KBM-7 (cell line): ENCODE measurements at regions not wholly inside any gene's neighbourhood (a gene's known extent, or its start where the extent isn't known, plus 50 kb on each side); places are given as distances from the start of the nearest gene placed in this dataset.
A peak's percentile ranks its signal among the peaks of the same experiment; 100 is the strongest.
"Not testable (repeated sequence)": the region's sequence is repeated elsewhere in the genome, so short reads cannot be mapped to it uniquely, and the experiment has no call there.

Source experiments
- DNase-seq: peaks from one replicate; pipeline ENCODE4 v3.0.0-alpha.2; 2015
- in situ Hi-C: fragments of 300-500 bp; cut with MboI; formaldehyde crosslinking; loops from 2 replicates; pipeline ENCODE4 v1.14.3; 2020; ENCODE audit warnings: low sequenced_read_pairs, low pct_unique_long_range_greater_than_20kb, mixed read lengths

DNA sequence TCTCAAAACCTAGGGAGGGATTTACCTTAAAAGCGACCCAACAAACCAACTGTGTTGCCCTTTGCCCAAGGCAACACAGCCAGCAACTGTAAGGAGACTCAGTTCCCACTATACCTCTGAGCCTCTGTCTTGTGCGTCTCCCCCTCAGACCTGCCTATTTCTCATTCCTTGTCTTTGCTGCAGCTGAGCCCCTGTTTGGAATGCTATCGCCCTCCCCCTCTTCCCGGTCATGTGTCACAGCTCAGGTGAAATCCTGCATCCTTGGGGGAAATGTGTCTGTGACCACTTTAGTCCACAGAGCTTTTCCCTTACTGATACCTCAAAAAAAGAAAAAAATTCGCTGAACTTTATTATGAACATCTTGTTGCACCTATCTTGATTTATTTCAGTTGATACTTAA, 52.0 kb upstream of the LRIG1 start:
- in situ Hi-C loops, result no loop called here
- DNase-seq, result no peak

DNA sequence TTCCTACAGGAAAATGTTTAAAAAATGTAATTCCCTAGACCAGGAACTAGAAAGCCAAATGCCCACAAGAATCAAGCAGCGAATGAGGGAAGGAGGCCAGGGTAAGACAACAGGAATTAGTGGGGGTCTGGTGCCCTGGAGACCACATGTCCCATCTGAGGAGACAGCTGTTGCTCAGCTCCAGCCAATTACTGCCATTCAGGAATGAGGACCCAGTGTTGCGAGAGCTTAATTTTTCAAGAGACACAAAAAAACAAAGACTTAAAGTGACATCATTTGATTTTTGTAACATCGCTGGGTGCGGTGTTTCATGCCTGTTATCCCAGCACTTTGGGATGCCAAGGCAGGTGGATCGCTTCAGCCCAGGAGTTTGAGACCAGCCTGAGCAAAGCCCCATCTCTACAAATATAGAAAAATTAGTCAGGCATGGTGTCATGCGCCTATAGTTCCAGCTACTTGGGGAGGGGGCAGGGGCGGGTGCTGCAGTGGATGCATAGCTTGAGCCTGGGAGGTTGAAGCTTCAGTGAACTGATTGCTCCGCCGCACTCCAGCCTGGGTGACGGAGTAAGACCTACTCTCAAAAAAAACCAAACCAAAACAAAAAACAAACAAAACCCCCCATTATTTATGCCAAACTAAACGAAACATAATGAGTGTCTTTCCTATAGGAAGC, 52.8 kb upstream of the LRIG1 start:
- in situ Hi-C loops, result no loop called here

DNA sequence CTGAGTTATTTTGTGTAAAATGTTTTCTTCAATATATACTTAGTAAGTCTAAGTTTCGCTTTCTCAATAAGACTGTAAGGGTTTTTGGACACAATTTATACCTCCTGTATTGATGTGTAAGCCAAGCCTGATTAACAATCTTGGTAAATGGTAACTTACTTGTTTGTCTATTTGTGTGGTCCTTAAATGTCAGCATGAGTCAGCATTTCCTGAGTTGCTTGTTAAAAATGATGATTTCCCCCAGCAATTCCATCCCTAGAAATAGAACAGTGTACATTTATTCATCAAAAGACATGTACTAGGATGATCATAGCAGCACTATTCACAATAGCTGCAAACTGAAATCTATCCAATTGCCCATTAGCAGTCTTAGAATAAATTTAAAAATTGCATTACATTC, 53.4 kb upstream of the LRIG1 start:
- DNase-seq, result no peak
- in situ Hi-C loops, result no loop called here

More for the DNA sequence above, 52.8 kb upstream of the LRIG1 start:
- no peak for DNase-seq

DNA sequence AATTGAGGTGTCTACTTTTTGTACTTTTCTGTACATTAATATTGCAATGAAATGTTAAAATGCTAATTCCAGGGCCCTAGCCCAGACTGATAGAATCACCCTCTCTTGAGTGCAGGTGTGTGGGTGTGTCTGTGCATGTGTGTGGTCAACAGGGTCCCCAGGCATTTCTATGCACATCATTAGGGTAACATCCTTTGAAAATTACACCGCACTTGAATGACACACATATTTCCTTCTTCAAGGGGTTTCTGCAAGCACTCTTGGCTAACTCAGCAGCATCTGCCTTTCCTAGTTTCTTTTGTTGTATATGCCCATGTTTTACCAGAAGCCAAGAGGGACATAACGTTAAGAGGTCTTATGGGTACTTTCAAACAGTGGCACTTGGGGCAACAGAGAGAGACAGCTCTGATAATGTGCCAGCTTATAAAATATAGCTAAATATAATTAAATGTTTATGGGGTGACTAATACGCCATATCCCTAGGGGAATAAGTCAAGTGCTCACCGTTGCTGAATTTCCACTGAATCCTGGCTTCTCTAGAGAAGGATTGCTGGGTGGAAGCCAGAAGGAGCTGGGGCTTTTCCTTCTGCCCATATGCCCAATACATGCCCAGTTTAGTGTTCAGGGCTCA, 54.5 kb upstream of the LRIG1 start:
- no peak for DNase-seq
- in situ Hi-C loops, result no loop called here

DNA sequence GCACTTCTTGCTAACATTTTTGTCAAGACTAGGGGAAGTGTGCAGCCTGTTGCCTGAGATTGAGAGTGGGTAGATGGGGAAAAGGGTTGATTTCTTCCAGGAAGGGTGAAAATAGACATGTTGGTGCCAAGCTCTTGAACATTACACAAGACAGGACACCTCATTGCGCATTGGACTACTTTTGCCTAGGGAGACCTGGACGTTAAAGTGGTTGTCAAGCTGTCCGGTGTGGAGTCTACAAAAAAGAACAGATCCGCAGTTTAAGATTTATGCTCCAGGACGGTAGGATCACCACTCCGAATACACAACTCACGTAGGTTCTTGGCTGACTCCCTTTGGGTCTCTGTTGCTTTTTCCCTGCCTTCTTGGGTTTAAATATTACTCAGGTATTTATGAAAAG, 56.3 kb upstream of the LRIG1 start:
- no peak for DNase-seq
- in situ Hi-C loops, result no loop called here

DNA sequence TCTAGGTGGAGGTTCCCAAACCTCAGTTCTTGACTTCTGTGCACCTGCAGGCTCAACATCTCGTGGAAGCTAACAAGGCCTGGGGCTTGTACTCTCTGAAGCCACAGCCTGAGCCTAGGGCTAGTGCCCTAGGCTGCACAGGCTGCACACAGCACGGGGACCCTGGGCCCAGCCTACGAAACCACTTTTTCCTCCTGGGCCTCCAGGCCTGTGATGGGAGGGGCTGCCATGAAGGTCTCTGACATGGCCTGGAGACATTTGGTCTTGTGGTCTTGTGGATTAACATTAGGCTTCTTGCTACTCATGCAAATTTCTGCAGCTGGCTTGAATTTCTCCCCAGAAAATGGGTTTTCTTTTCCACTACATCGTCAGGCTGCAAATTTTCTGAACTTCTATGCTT, 59.1 kb upstream of the LRIG1 start:
- DNase-seq, in situ Hi-C loops: not testable (repeated sequence)

DNA sequence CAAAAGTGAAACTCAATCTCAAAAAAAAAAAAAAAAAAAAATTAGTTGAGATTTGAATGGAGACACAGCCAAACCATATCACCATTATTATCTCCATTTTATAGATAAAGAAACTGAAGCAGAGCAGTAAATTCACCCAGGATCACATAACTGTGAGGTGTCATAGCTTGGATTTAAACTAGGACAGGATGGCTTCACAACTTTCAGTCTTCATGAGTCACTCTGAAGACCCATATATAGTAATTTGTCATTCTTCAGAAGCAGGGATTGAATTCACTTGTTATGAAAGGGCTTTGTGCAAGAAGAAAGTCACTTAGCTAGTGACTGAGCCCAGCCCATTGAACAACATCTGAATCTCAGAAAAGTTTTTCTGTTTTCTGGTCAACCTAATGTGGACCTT, 60.5 kb upstream of the LRIG1 start:
- DNase-seq, result no peak
- in situ Hi-C loops, result no loop called here

DNA sequence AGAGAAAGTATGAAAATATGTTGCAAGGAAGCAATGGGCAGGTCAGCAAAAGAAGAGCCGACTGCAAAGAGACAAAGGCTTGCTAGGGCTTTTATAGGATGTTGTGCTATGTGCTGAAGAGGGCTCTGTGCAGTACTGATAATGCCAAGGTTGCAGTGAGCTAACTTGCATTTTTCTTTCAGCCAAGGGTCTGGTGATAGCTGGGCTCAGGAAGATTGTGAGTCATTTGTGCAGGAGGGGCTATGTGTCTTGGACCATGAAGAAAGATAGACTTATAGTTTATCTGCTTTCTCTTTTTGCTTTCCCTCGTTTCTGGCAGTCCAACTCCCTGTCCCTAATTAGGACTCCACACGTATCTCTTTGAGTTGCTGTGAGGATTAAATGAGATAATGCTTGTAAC, 64.5 kb upstream of the LRIG1 start:
- DNase-seq, result no peak
- in situ Hi-C loops, result no loop called here

DNA sequence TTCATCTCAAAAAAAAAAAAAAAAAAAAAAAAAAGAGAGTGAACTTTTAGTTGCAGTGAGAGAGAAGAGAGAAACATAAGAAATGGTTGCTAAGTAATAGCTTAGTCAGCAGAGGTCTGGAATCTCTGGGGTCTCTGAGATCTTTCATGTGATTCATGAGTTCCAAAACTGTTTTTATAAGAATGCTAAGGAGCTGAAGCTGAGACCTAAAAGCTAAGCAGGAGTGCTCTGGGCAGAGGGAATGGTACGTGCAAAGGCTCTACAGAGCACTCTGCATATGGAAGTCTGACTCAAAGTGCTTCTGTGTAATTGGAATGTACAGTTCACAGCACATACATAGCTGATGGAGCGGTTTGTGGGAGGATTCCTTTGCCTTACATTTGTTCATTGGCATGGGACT, 66.3 kb upstream of the LRIG1 start:
- DNase-seq, result no peak
- in situ Hi-C loops, result no loop called here

DNA sequence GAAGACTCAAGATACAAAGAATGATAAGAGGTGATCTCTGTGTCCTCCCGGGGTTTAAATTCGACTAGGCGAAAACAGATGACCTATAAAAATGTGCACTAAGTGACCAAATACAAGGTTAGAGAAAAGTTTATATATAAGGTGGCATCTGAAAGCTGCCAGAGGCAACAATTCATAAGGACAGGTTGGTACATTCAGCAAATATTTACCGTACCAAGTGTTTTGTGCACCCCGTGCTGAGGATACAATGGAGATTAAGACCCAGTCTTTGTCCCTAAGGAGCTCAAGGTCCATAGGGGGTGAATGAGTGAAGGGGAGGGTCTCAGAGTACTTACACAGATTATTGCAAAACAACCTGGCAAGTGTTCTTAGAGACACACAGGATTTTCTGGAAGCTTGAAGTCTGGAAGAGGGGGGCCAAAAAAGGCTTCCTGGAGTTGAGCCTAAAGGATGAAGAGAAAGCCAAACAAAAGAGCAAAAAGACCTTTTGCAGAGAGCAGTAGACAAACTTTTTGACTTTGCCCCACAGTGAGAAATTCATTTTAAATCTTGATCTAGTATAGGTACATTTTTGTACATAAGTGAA, 71.4 kb upstream of the LRIG1 start:
- in situ Hi-C loops, result no loop called here
- no peak for DNase-seq

DNA sequence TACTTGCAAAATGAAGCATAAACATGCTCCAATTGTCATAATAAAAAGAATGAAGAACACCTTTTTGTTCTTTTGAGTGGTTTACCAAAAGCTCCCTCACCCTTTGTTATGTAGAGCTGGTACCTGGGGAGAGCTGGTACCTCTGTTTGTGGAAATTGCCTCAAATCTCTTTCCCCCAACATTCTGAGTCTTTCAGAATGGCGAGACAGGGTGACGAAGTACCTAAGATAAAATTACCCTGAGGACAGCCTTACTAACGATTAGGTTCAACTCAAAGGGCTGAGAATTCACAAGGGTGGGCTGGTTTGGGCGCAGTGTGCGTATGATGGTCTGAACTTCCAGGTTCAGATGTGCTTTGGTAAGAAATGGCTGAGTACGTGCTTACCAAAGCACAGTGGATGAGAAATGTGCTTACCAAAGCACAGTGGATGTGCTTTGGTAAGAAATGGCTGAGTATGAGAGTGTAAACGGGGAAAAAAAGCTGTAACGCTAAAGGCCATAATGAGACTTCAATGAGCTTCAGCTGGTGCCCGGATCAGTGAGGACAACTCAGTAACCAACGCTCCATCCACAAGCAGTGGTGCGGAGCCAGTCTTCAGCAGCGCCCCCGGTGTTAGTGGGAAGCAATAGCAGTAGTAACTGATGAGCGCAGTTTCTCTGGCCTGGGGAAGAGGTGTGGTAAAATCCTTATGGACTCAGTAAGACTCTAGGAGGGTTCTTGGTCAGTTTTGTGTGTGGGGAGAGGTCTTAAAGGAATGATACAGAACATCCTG, 72.3 kb upstream of the LRIG1 start:
- in situ Hi-C loops, result no loop called here
- no peak for DNase-seq

DNA sequence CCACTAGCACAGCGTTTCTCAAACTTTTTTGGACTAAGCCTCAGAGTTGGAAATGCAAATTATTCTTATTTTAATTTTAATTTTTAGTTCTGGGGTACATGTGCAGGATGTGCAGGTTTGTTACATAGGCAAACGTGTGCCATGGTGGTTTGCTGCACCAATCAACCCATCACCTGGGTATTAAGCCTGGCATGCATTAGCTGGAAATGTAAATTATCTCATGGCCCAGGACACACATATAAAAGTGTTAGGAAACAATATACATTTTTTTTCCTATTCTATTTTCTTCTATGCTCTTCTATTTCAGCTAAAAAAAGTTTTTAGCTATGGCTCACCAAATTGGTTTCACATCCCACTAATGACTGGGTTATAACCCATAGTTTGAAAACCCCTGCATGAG, 73.3 kb upstream of the LRIG1 start:
- in situ Hi-C loops, result no loop called here
- DNase-seq, result no peak

DNA sequence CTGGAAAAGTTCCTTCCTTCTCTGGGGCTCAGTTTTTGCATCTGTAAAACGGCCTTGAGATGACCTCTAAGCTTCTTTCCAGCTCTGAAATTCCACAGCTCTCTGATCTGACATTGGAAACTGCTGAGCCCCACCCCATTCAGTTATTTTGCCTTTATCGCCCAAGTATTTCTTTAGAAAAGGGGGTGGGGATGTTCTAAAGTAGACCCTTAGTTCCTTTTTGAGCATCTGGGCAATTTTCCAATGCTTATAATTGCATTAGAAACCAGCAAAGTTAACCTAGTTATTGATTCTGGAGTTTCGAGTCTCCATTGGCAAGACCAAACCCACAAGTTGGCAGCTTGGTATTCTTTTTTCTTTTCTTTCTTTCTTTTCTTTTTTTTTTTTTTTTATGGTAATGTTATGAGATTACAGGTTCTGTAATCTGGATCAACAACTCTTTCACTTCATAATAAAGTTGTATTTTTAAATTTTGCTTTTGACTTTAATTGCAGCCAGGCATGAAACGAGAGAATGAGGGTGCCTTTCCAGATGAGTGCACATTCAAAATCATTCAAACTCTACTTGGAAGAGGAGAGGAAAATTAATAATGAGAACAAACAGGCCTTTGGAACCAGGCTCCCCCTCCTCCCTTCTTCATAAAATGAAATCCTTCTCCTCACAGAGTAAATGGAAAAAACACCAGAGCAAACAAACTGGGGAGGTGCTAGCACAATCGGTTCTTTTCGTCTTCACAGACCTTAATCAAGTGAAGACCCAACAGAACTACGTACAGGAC, 76.8 kb upstream of the LRIG1 start:
- in situ Hi-C loops, result no loop called here
- no peak for DNase-seq

DNA sequence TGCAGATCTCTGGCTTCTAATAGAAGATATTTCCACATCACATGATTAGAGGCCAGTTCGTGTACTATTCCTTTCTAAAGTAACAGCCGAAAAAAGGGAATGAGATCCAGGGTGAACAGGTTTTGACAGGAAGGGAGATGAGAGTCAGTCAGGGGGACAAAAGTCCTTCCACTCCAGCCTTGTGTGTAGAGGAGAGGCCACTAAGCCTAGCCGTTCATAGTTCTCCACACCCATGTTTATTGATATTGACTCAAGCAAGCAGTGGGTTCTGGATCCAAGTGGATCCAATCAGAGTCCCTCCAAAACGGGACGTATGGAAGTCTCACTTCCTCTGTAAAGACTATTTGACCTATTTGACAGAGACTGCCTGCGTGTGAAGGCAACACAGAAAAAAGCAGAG, 80.4 kb upstream of the LRIG1 start:
- in situ Hi-C loops, result no loop called here
- DNase-seq, result no peak

DNA sequence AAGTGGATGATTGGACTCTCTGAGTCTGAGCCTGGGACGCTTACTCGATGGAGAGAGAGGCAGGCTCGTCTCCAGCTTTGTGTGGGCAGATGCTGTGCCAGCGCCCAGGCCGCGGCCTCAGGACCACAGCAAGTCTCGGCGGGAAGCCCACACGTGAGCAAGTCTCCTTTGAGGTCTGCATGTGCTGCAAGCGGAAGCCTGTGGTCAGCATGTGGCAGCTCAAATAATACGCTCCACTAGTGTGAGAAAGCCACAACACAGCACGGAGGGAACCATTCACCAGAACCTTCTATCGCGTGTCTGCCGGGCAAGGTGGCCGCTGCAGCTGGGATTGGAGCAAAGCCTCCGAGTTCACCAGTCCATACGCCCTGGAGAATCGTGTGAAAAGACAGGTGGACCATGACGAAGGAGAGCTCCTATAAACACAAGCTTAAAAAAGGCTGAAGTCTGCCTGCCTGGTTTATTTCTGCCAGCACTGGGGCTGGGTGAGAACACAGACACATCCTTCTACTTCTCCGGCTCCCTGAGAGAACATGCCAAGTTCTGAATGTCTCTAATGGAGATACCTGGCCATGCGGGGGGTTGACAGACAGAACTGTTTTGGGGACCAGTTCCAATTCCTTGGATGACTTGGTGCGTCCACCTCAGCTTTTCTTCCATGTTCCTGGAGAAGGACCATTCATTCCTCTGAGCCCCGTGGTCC, 82.0 kb upstream of the LRIG1 start:
- peak; percentile 18 for DNase-seq
- in situ Hi-C loops, result no loop called here

DNA sequence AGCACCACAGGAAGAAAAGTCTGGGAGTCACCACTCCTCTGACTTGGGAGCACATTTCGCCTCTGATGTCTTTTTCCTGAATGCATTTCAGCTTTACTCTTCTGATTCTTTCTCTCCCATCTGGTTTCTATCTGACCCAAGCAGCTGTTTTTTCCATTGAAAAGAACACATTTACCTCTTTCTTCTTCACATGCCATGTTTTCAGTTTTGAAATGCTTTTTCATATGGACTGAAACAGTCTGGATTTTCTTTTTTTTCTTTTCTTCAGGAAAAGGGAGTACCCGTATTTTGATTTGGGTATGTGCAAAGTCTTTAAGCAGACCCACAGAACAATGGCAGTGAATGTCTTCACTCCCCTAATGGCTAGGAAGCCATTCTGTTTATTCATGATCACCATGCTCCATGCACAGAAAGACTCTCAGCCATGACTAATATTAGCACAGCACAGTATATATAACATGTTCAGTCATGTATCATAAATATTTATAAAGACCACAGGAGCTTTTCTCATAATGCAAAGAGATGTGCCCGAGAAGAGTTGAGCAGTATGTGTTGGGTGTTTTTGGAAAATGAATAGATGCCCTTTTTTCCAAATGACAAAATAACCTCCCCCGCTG, 82.7 kb upstream of the LRIG1 start:
- no peak for DNase-seq
- in situ Hi-C loops, result no loop called here

DNA sequence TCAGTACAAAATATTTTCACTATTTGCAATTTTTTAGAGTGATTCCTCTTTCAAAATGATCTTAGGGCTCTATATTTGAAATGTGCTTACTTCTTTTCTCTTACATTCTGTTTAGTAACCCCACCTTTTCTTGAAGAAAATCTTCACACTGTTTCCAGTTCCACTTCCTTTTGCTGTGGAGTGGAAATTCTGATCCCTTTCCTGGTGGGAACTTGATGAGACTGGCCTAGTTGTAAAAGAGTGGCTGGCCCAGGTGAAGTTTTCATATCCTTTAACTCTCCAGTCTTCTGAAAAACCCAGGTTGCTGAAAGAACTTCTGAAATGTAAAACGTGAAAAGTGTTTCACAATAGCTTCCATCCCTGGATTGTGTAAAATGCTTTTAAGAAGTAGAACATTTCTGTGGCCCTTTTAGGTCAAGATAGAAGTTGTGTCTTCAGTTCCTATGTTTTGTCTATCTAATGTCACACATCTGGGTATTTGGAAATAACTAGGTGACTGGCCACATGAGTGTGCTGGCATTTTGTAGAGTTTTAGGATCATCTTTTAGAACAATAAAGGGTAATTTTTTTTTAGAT, 84.8 kb upstream of the LRIG1 start:
- no peak for DNase-seq

DNA sequence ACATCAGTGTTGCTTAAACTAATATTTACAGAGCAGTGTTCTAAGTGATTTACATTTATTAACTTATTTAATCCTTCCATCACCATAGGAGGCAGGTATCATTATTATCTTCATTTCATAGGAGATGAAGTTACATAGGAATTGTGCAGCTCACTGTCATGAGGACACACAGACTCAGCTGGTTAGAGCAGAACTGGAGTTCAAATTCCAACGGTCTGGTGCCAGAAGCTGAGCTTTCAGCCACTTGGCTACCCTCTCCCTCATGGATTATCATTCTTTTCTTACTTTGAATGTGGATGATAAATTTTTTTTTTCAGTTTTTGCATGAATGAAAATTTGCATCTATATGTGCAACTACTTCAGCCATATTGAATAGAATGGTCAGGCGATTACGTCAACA, 86.0 kb upstream of the LRIG1 start:
- in situ Hi-C loops, result no loop called here
- DNase-seq, result no peak

More for the DNA sequence above, 84.8 kb upstream of the LRIG1 start:
- in situ Hi-C loops, result no loop called here
